IMR-90 (cell line): ENCODE measurements at regions not wholly inside any gene's neighbourhood (a gene's known extent, or its start where the extent isn't known, plus 50 kb on each side); places are given as distances from the start of the nearest gene placed in this dataset.

Source experiments
- ATAC-seq: fragments of 200-7000 bp; cut with Tn5 transposase; 2 replicates; pipeline ENCODE4 v1.9.1; 2020; ENCODE audit warnings: low read depth, mild to moderate bottlenecking, moderate library complexity
- BruUV-seq: library from RNA; stranded (reverse); fragments of 400-500 nt; replicated peaks from 2 replicates; lab custom pipeline; 2021; lab: Mats Ljungman, UMichigan
- CTCF ChIA-PET: fragments of 300-600 bp; formaldehyde crosslinking; extraction: SDS; loops from one replicate; lab custom pipeline; 2021; ENCODE audit warnings: antibody characterized with exemption; lab: Yijun Ruan, JAX
- POLR2A ChIA-PET: fragments of 300-600 bp; sonication (Branson Sonifier 250); formaldehyde crosslinking; loops from one replicate; lab custom pipeline; 2022; ENCODE audit warnings: antibody characterized with exemption; ENCODE audit not compliant: unreplicated experiment; lab: Charles Lee
- DNase-seq: peaks from one replicate; pipeline ENCODE4 v3.0.0; 2013
- H2AFZ ChIP-seq: replicated peaks from 2 replicates; pipeline ENCODE3; 2013; ENCODE audit warnings: low read length, mild to moderate bottlenecking; ENCODE audit not compliant: poor library complexity
- H2AK5ac ChIP-seq: 2 replicates; pipeline ENCODE4 v1.6.1; 2013; ENCODE audit warnings: low read depth, low read length, inconsistent platforms
- H2AK9ac ChIP-seq: replicated peaks from 2 replicates; pipeline ENCODE3; 2013; ENCODE audit warnings: mild to moderate bottlenecking, low read depth, low read length, moderate library complexity; ENCODE audit not compliant: poor library complexity
- H2BK120ac ChIP-seq: 2 replicates; pipeline ENCODE4 v1.6.1; 2013; ENCODE audit warnings: low read depth, low read length, inconsistent platforms
- H2BK15ac ChIP-seq: 3 replicates; pipeline ENCODE4 v1.6.1; 2013; ENCODE audit warnings: low read depth, low read length, inconsistent platforms
- H2BK20ac ChIP-seq: 2 replicates; pipeline ENCODE4 v1.6.1; 2013; ENCODE audit warnings: low read depth, mild to moderate bottlenecking, inconsistent platforms, low read length, moderate library complexity
- H2BK5ac ChIP-seq: 2 replicates; pipeline ENCODE4 v1.6.1; 2013; ENCODE audit warnings: mild to moderate bottlenecking, low read depth, low read length, inconsistent platforms; ENCODE audit not compliant: poor library complexity, severe bottlenecking
- H3K14ac ChIP-seq: replicated peaks from 2 replicates; pipeline ENCODE4 v1.6.1; 2013; ENCODE audit warnings: low read depth, low read length, inconsistent platforms
- H3K18ac ChIP-seq: 2 replicates; pipeline ENCODE4 v1.6.1; 2013; ENCODE audit warnings: low read depth, low read length, control low read depth
- H3K23ac ChIP-seq: 2 replicates; pipeline ENCODE4 v1.6.1; 2013; ENCODE audit warnings: low read depth, low read length, inconsistent platforms
- H3K27ac ChIP-seq: 2 replicates; pipeline ENCODE4 v1.5.1; 2013; ENCODE audit warnings: mild to moderate bottlenecking, control low read depth, low read length; ENCODE audit not compliant: insufficient read depth
- H3K27me3 ChIP-seq: 2 replicates; pipeline ENCODE4 v1.6.1; 2013; ENCODE audit warnings: low read length; ENCODE audit not compliant: control insufficient read depth, insufficient read depth
- H3K36me3 ChIP-seq: 2 replicates; pipeline ENCODE4 v1.6.1; 2013; ENCODE audit warnings: low read length, mixed read lengths; ENCODE audit not compliant: control insufficient read depth, insufficient read depth
- H3K4ac ChIP-seq: 2 replicates; pipeline ENCODE4 v1.6.1; 2013; ENCODE audit warnings: low read depth, low read length, inconsistent platforms
- H3K4me1 ChIP-seq: 2 replicates; pipeline ENCODE4 v1.6.1; 2013; ENCODE audit warnings: low read length, mixed read lengths; ENCODE audit not compliant: control insufficient read depth, insufficient read depth
- H3K4me2 ChIP-seq: 2 replicates; pipeline ENCODE4 v1.6.1; 2013; ENCODE audit warnings: low read depth, mild to moderate bottlenecking, control low read depth, low read length, moderate library complexity
- H3K4me3 ChIP-seq: 2 replicates; pipeline ENCODE4 v1.5.1; 2013; ENCODE audit warnings: low read depth, mild to moderate bottlenecking, control low read depth, low read length, moderate library complexity; ENCODE audit not compliant: insufficient read depth
- H3K56ac ChIP-seq: 2 replicates; pipeline ENCODE4 v1.6.1; 2013; ENCODE audit warnings: low read length, inconsistent platforms; ENCODE audit not compliant: insufficient read depth; ENCODE audit errors: extremely low read depth
- H3K79me1 ChIP-seq, 2 experiments: 2 replicates each; pipeline ENCODE4 v1.6.1; 2013; ENCODE audit warnings: low read length in 2 of 2, inconsistent platforms in 1 of 2, low read depth in 1 of 2
- H3K9ac ChIP-seq: 2 replicates; pipeline ENCODE4 v1.6.1; 2013; ENCODE audit warnings: low read depth, low read length, control low read depth
- H3K9me1 ChIP-seq: 2 replicates; pipeline ENCODE4 v1.6.1; 2013; ENCODE audit warnings: low read length, inconsistent platforms; ENCODE audit not compliant: insufficient read depth
- H3K9me3 ChIP-seq: 2 replicates; pipeline ENCODE4 v1.6.1; 2013; ENCODE audit warnings: low read length; ENCODE audit not compliant: control insufficient read depth, insufficient read depth
- H4K20me1 ChIP-seq: 2 replicates; pipeline ENCODE4 v1.6.1; 2013; ENCODE audit warnings: low read length, inconsistent platforms; ENCODE audit not compliant: insufficient read depth
- H4K5ac ChIP-seq: 2 replicates; pipeline ENCODE4 v1.6.1; 2013; ENCODE audit warnings: mild to moderate bottlenecking, low read depth, low read length, control low read depth
- H4K8ac ChIP-seq, 2 experiments: 2 replicates each; pipeline ENCODE4 v1.6.1; 2013; ENCODE audit warnings: low read depth in 2 of 2, low read length in 2 of 2, control low read depth in 1 of 2, inconsistent platforms in 1 of 2
- H4K91ac ChIP-seq: 2 replicates; pipeline ENCODE4 v1.6.1; 2013; ENCODE audit warnings: low read depth, low read length, inconsistent platforms; ENCODE audit not compliant: insufficient read depth
- BHLHE40 ChIP-seq: fragments of 150-350 bp; IDR thresholded peaks from 2 replicates; pipeline ENCODE4 v1.6.1; 2016; ENCODE audit warnings: mild to moderate bottlenecking, low read depth, low read length
- CEBPB ChIP-seq: IDR thresholded peaks from 2 replicates; pipeline ENCODE4 v1.6.1; 2012; ENCODE audit warnings: low read depth, low read length, improper control_type of control experiment
- CHD1 ChIP-seq: IDR thresholded peaks from 2 replicates; pipeline ENCODE4 v1.6.1; 2012; ENCODE audit warnings: low read depth, low read length, improper control_type of control experiment
- ELK1 ChIP-seq: fragments of 150-350 bp; IDR thresholded peaks from 2 replicates; pipeline ENCODE4 v1.6.1; 2016; ENCODE audit warnings: low read depth, mild to moderate bottlenecking, low read length, moderate library complexity, borderline replicate concordance
- FOS ChIP-seq: fragments of 150-350 bp; IDR thresholded peaks from 2 replicates; pipeline ENCODE4 v1.6.1; 2016; ENCODE audit warnings: low read depth, low read length
- MAFK ChIP-seq: IDR thresholded peaks from 2 replicates; pipeline ENCODE4 v1.6.1; 2012; ENCODE audit warnings: low read depth, low read length, improper control_type of control experiment
- MAZ ChIP-seq: IDR thresholded peaks from 2 replicates; pipeline ENCODE4 v1.6.1; 2012; ENCODE audit warnings: low read depth, mild to moderate bottlenecking, low read length, improper control_type of control experiment, moderate library complexity, borderline replicate concordance
- MXI1 ChIP-seq: IDR thresholded peaks from 2 replicates; pipeline ENCODE4 v1.6.1; 2012; ENCODE audit warnings: low read depth, mild to moderate bottlenecking, low read length, moderate library complexity, borderline replicate concordance
- NFE2L2 ChIP-seq: fragments of 150-350 bp; IDR thresholded peaks from 2 replicates; pipeline ENCODE4 v1.6.1; 2016; ENCODE audit warnings: low read depth, mild to moderate bottlenecking, low read length
- POLR2A ChIP-seq: IDR thresholded peaks from 2 replicates; pipeline ENCODE4 v1.6.1; 2012; ENCODE audit warnings: mild to moderate bottlenecking, low read depth, low read length
- RAD21 ChIP-seq: IDR thresholded peaks from 2 replicates; pipeline ENCODE4 v1.6.1; 2012; ENCODE audit warnings: low read length, improper control_type of control experiment
- RCOR1 ChIP-seq: IDR thresholded peaks from 2 replicates; pipeline ENCODE4 v1.6.1; 2012; ENCODE audit warnings: mild to moderate bottlenecking, low read length, improper control_type of control experiment; ENCODE audit not compliant: insufficient replicate concordance
- RFX5 ChIP-seq: IDR thresholded peaks from 2 replicates; pipeline ENCODE4 v1.8.0; 2012; ENCODE audit warnings: low read depth, mild to moderate bottlenecking, low read length, moderate library complexity
- SMC3 ChIP-seq: fragments of 150-350 bp; IDR thresholded peaks from 2 replicates; pipeline ENCODE4 v1.6.1; 2016; ENCODE audit warnings: low read depth, mild to moderate bottlenecking, antibody characterized with exemption, low read length, moderate library complexity
- USF2 ChIP-seq: fragments of 150-350 bp; IDR thresholded peaks from 2 replicates; pipeline ENCODE4 v1.6.1; 2017; ENCODE audit warnings: mild to moderate bottlenecking, antibody characterized with exemption, low read length, low read depth
- WGBS, 2 experiments: methylation state at CpG; one replicate each; pipeline versions ENCODE4 v1.1.5 to v1.1.7; 2013; ENCODE audit warnings: missing lambda C conversion rate in 2 of 2; ENCODE audit not compliant: insufficient read length in 1 of 2; ENCODE audit errors: extremely low coverage in 2 of 2; 5-methylcytosine and 5-hydroxymethylcytosine counted together
- dilution Hi-C: fragments of 300-500 bp; cut with HindIII; formaldehyde crosslinking; loops from one replicate; pipeline ENCODE4 v1.14.3; 2018; ENCODE audit warnings: low sequenced_read_pairs; ENCODE audit not compliant: unreplicated experiment
- in situ Hi-C: fragments of 300-500 bp; cut with MboI; formaldehyde crosslinking; loops from 3 replicates; pipeline ENCODE4 v1.14.3; 2019; ENCODE audit warnings: low sequenced_read_pairs, inconsistent platforms, mixed read lengths
- intact Hi-C: fragments of 100-400 bp; cut with micrococcal nuclease; formaldehyde crosslinking; loops from 2 replicates; pipeline ENCODE4 v1.10.0; 2022
- TF ChIP-seq, protein P1 (sequence below): conservative IDR thresholded peaks from 2 replicates; pipeline ENCODE4 v1.5.1; 2012; ENCODE audit warnings: mild to moderate bottlenecking, low read depth, low read length, improper control_type of control experiment

DNA sequence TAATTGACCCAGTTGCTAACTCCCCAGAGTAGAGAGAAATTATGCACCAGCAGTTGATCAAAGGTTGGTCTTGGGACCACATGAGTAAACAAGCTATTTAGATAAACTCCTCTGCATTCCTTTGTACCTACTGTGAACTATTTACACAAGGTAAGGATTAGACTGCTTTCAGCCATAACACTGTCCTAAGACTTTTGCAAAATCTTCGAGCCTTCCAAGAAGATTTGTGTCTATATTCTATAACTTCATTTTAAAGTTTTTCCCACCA lies 108.5 kb upstream of the UNC13C start:
- dilution Hi-C loops, result no loop called here
- Histone ChIP-seq H2AFZ (no peak overlapping the region), H2BK120ac (no peak overlapping the region), H2AK5ac (no peak overlapping the region), H3K79me1 (no peaks in the 10 kb centered on the region), H3K9ac (no peak overlapping the region), H4K8ac (no peak overlapping the region), H4K91ac (no peak overlapping the region), H3K27ac (no peak overlapping the region), H3K4me1 (no peaks in the 10 kb centered on the region), H3K56ac (no peak overlapping the region), H2BK5ac (no peak overlapping the region), H3K18ac (no peak overlapping the region), H3K27me3 (no peaks in the 10 kb centered on the region), H3K14ac (no peak overlapping the region), H2BK15ac (no peak overlapping the region), H3K4ac (no peak overlapping the region), H3K4me3 (no peak overlapping the region), H2BK20ac (no peak overlapping the region), H4K20me1 (no peaks in the 10 kb centered on the region), H3K9me1 (no peaks in the 10 kb centered on the region), H4K5ac (no peak overlapping the region), H2AK9ac (no peak overlapping the region), H3K4me2 (no peak overlapping the region), H3K23ac (no peak overlapping the region), H3K36me3 (no peaks in the 10 kb centered on the region), H3K9me3 (peaks cover 13% of the 10 kb centered on the region; the same call in 1 of the 2 replicates)
- no TSS peak for BruUV-seq
- TF ChIP-seq MAFK (no peak), MXI1 (no peak), RFX5 (no peak), RAD21 (no peak), BHLHE40 (no peak), MAZ (no peak), CEBPB (no peak), USF2 (no peak), POLR2A (no peak), CHD1 (no peak), ELK1 (no peak), SMC3 (no peak), RCOR1 (no peak), FOS (no peak), NFE2L2 (no peak)
- TF ChIP-seq, protein P1, sequence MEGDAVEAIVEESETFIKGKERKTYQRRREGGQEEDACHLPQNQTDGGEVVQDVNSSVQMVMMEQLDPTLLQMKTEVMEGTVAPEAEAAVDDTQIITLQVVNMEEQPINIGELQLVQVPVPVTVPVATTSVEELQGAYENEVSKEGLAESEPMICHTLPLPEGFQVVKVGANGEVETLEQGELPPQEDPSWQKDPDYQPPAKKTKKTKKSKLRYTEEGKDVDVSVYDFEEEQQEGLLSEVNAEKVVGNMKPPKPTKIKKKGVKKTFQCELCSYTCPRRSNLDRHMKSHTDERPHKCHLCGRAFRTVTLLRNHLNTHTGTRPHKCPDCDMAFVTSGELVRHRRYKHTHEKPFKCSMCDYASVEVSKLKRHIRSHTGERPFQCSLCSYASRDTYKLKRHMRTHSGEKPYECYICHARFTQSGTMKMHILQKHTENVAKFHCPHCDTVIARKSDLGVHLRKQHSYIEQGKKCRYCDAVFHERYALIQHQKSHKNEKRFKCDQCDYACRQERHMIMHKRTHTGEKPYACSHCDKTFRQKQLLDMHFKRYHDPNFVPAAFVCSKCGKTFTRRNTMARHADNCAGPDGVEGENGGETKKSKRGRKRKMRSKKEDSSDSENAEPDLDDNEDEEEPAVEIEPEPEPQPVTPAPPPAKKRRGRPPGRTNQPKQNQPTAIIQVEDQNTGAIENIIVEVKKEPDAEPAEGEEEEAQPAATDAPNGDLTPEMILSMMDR, result no peak
- ChIA-PET CTCF (no interaction called here), POLR2A (no interaction called here)
- ATAC-seq, result no peak
- no peak for DNase-seq
- in situ Hi-C loops, result no loop called here
- intact Hi-C loops, result no loop called here
- no CpG with 5 or more reads among the region's 1 CpG for WGBS, 2 experiments
